ENCODE measurements at regions not wholly inside any gene's neighbourhood (a gene's known extent, or its start where the extent isn't known, plus 50 kb on each side); places are given as distances from the start of the nearest gene placed in this dataset.
"Not testable (repeated sequence)": the region's sequence is repeated elsewhere in the genome, so short reads cannot be mapped to it uniquely, and the experiment has no call there.

- DNase-seq (ENCODE audit: low spot score): no peak
- no TSS peak for BruUV-seq (replicated peaks)
- Histone ChIP-seq H3K36me3 (ENCODE audit: insufficient read depth, low read length, poor library complexity, severe bottlenecking) (no peaks in the 10 kb centered on the region), H3K4me1 (ENCODE audit: insufficient read depth, low read length, poor library complexity, severe bottlenecking) (no peaks in the 10 kb centered on the region), H3K27ac (ENCODE audit: low read depth, low read length, poor library complexity, severe bottlenecking) (no peak overlapping the region), H3K27me3 (replicated peaks; ENCODE audit: insufficient read depth, low read depth, low read length, poor library complexity) (no peaks in the 10 kb centered on the region), H3K9me3 (ENCODE audit: low read depth, low read length, poor library complexity, severe bottlenecking) (no peaks in the 10 kb centered on the region), H3K4me3 (ENCODE audit: low read depth, low read length, poor library complexity, severe bottlenecking) (no peak overlapping the region)
- intact Hi-C loops (cut with micrococcal nuclease; ENCODE audit: unreplicated experiment): no loop called here
- no peak for TF ChIP-seq EZH2 (IDR thresholded peaks at IDR 0.05; ENCODE audit: borderline replicate concordance, low read depth, low read length, poor library complexity, severe bottlenecking)
- TF ChIP-seq, protein P1, sequence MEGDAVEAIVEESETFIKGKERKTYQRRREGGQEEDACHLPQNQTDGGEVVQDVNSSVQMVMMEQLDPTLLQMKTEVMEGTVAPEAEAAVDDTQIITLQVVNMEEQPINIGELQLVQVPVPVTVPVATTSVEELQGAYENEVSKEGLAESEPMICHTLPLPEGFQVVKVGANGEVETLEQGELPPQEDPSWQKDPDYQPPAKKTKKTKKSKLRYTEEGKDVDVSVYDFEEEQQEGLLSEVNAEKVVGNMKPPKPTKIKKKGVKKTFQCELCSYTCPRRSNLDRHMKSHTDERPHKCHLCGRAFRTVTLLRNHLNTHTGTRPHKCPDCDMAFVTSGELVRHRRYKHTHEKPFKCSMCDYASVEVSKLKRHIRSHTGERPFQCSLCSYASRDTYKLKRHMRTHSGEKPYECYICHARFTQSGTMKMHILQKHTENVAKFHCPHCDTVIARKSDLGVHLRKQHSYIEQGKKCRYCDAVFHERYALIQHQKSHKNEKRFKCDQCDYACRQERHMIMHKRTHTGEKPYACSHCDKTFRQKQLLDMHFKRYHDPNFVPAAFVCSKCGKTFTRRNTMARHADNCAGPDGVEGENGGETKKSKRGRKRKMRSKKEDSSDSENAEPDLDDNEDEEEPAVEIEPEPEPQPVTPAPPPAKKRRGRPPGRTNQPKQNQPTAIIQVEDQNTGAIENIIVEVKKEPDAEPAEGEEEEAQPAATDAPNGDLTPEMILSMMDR (conservative IDR thresholded peaks at IDR 0.05; ENCODE audit: low read depth, low read length): no peak
- POLR2A ChIA-PET (ENCODE audit: low non-redundant PET): no interaction called here
- CTCF ChIA-PET: no interaction called here
Observed at GRCh38 chr4:63965875-63966274, 443.4 kb downstream of the TECRL start.

- CTCF ChIA-PET; H3K4me3 ChIP-seq (ENCODE audit: low read depth, low read length, poor library complexity, severe bottlenecking); DNase-seq (ENCODE audit: low spot score); H3K36me3 ChIP-seq (ENCODE audit: insufficient read depth, low read length, poor library complexity, severe bottlenecking); H3K9me3 ChIP-seq (ENCODE audit: low read depth, low read length, poor library complexity, severe bottlenecking); intact Hi-C loops (cut with micrococcal nuclease; ENCODE audit: unreplicated experiment); H3K27me3 ChIP-seq (replicated peaks; ENCODE audit: insufficient read depth, low read depth, low read length, poor library complexity); H3K27ac ChIP-seq (ENCODE audit: low read depth, low read length, poor library complexity, severe bottlenecking); H3K4me1 ChIP-seq (ENCODE audit: insufficient read depth, low read length, poor library complexity, severe bottlenecking); POLR2A ChIA-PET (ENCODE audit: low non-redundant PET); BruUV-seq (replicated peaks): not testable (repeated sequence)
Observed at GRCh38 chr4:63942706-63943286, 466.5 kb downstream of the TECRL start.

DNA sequence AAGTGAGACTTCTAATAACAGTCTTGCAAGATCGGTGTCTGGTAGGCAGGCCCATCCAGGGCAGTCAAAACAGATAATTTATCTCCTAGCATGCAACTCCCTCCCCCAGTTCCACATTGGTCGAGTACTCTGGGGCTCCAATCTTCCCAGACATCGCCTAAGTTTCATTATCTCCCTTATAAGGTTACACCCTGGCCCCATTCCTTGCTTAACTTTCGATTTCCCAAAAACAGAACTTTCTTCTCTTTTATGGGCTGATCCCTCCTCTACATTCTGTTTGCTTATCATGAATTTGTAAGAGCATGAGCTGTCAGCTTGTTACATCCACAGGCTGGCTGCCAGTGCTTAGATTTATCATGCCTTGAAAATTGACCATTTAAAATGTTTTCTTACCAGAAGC, 471.3 kb downstream of the TECRL start:
- POLR2A ChIA-PET (ENCODE audit: low non-redundant PET): no interaction called here
- no TSS peak for BruUV-seq (replicated peaks)
- intact Hi-C loops (cut with micrococcal nuclease; ENCODE audit: unreplicated experiment): no loop called here

DNA sequence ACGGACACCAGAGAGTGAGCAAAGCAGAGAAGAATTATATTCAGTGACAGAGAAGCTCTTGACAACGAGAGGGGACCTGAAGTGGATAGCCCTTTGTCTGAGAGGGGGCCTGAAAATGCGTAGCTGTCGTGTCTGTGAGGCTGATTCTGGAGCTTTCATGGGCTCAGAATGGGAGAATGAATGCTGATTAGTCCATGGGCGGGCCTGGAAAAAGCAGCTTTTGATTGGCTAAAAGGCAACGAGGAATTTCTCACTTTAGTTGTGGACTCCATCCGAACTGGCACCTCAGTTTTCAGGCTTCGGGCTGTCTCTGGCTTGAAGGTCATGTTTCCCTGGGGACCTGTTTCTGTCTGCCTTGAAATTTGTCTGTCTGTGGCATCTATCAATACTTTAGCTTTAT, 487.1 kb downstream of the TECRL start:
- no peaks in the 10 kb centered on the region for H3K27me3 ChIP-seq (replicated peaks; ENCODE audit: insufficient read depth, low read depth, low read length, poor library complexity)
- no peaks in the 10 kb centered on the region for H3K36me3 ChIP-seq (ENCODE audit: insufficient read depth, low read length, poor library complexity, severe bottlenecking)
- TF ChIP-seq, protein P1 (conservative IDR thresholded peaks at IDR 0.05; ENCODE audit: low read depth, low read length): no peak
- no peak for TF ChIP-seq EZH2 (IDR thresholded peaks at IDR 0.05; ENCODE audit: borderline replicate concordance, low read depth, low read length, poor library complexity, severe bottlenecking)
- no peak overlapping the region for H3K27ac ChIP-seq (ENCODE audit: low read depth, low read length, poor library complexity, severe bottlenecking)
- intact Hi-C loops (cut with micrococcal nuclease; ENCODE audit: unreplicated experiment): no loop called here
- H3K9me3 ChIP-seq (ENCODE audit: low read depth, low read length, poor library complexity, severe bottlenecking): no peaks in the 10 kb centered on the region
- no peaks in the 10 kb centered on the region for H3K4me1 ChIP-seq (ENCODE audit: insufficient read depth, low read length, poor library complexity, severe bottlenecking)
- DNase-seq (ENCODE audit: low spot score): no peak
- no TSS peak for BruUV-seq (replicated peaks)
- ChIA-PET CTCF (no interaction called here), POLR2A (ENCODE audit: low non-redundant PET) (no interaction called here)
- H3K4me3 ChIP-seq (ENCODE audit: low read depth, low read length, poor library complexity, severe bottlenecking): no peak overlapping the region

More for the DNA sequence above, 471.3 kb downstream of the TECRL start:
- no peak for DNase-seq (ENCODE audit: low spot score)
- no peaks in the 10 kb centered on the region for H3K4me1 ChIP-seq (ENCODE audit: insufficient read depth, low read length, poor library complexity, severe bottlenecking)
- no peaks in the 10 kb centered on the region for H3K36me3 ChIP-seq (ENCODE audit: insufficient read depth, low read length, poor library complexity, severe bottlenecking)
- CTCF ChIA-PET: no interaction called here
- H3K9me3 ChIP-seq (ENCODE audit: low read depth, low read length, poor library complexity, severe bottlenecking): no peaks in the 10 kb centered on the region
- H3K4me3 ChIP-seq (ENCODE audit: low read depth, low read length, poor library complexity, severe bottlenecking): no peak overlapping the region
- H3K27me3 ChIP-seq (replicated peaks; ENCODE audit: insufficient read depth, low read depth, low read length, poor library complexity): no peaks in the 10 kb centered on the region
- TF ChIP-seq, protein P1 (conservative IDR thresholded peaks at IDR 0.05; ENCODE audit: low read depth, low read length): no peak
- TF ChIP-seq EZH2 (IDR thresholded peaks at IDR 0.05; ENCODE audit: borderline replicate concordance, low read depth, low read length, poor library complexity, severe bottlenecking): no peak
- H3K27ac ChIP-seq (ENCODE audit: low read depth, low read length, poor library complexity, severe bottlenecking): no peak overlapping the region

Data from A673 (cell line).